ENCODE measurements at regions not wholly inside any gene's neighbourhood (a gene's known extent, or its start where the extent isn't known, plus 50 kb on each side); places are given as distances from the start of the nearest gene placed in this dataset.

DNA sequence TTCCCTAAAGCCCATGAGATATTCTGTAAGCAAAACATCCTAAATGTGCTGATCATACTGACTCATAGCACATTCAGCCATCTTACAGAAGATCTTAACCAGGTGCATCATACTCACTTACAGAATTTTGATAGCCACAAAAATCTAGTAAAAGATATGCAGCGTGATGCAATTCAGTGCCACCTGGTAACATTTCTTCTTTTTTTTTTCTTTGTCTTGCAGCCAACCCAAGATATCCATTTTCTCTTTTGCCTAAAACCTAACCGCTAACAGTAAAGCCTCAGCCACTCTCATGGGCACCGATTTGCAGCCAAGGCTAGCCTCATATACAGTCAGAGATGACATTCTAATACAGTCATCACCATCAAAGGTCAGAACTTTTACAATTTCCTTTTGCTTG lies 293.3 kb downstream of the HACE1 start:
- H3K9me3 ChIP-seq (ENCODE audit: insufficient read depth in 2 of 2, low read depth in 1 of 2, low read length in 1 of 2): no peaks in the 10 kb centered on the region
- H3K36me3 ChIP-seq (ENCODE audit: control insufficient read depth in 2 of 4, insufficient read depth in 4 of 4, low read length in 3 of 4): no peaks in the 10 kb centered on the region; a peak in 1 of 8 replicates
- H2BK5ac ChIP-seq (ENCODE audit: low read depth, low read length): no peak overlapping the region
- no peaks in the 10 kb centered on the region for H4K20me1 ChIP-seq (replicated peaks in 1 of 2; ENCODE audit: control insufficient read depth in 1 of 2, insufficient read depth in 2 of 2, low read length in 2 of 2)
- FAIRE-seq: no peak
- POLR2A ChIA-PET (ENCODE audit: partially characterized antibody): no interaction called here
- H4K8ac ChIP-seq (ENCODE audit: extremely low read depth, insufficient read depth, low read length): no peak overlapping the region
- no peak overlapping the region for H3K4ac ChIP-seq (replicated peaks; ENCODE audit: insufficient read length, low read depth, low read length)
- H3K56ac ChIP-seq (replicated peaks; ENCODE audit: insufficient read length, low read depth, low read length): no peak overlapping the region
- H3K4me2 ChIP-seq (ENCODE audit: insufficient read depth in 1 of 2, low read depth in 2 of 2, low read length in 2 of 2): no peak overlapping the region
- no peak overlapping the region for H4K91ac ChIP-seq (replicated peaks; ENCODE audit: insufficient read length, low read length)
- no peak overlapping the region for H4K5ac ChIP-seq (ENCODE audit: insufficient read length, low read depth, low read length)
- no peak for DNase-seq (ENCODE audit: low read depth in 1 of 2, low spot score in 2 of 2)
- no peak overlapping the region for H3K14ac ChIP-seq (ENCODE audit: insufficient read length)
- no peak overlapping the region for H3K4me3 ChIP-seq (ENCODE audit: extremely low read depth in 1 of 4, insufficient read depth in 2 of 4, low read depth in 3 of 4, low read length in 4 of 4)
- H3K27me3 ChIP-seq (replicated peaks in 1 of 4; ENCODE audit: control insufficient read depth in 3 of 4, extremely low read depth in 1 of 4, insufficient read depth in 3 of 4, low read length in 3 of 4): no peaks in the 10 kb centered on the region
- no peak overlapping the region for H2AK5ac ChIP-seq (ENCODE audit: low read depth, low read length)
- no peak overlapping the region for H2AFZ ChIP-seq (ENCODE audit: low read length)
- H3K79me1 ChIP-seq (ENCODE audit: low read depth, low read length): no peaks in the 10 kb centered on the region
- no peak overlapping the region for H2BK20ac ChIP-seq (ENCODE audit: low read length)
- no peak overlapping the region for H2BK120ac ChIP-seq (replicated peaks; ENCODE audit: low read depth, low read length)
- no peaks in the 10 kb centered on the region for H3K79me2 ChIP-seq (ENCODE audit: control insufficient read depth in 1 of 2, insufficient read depth in 2 of 2, low read length in 2 of 2)
- no peak overlapping the region for H3K9ac ChIP-seq (replicated peaks in 1 of 4; ENCODE audit: extremely low read depth in 1 of 4, low read depth in 3 of 4, low read length in 3 of 4)
- CTCF ChIA-PET (ENCODE audit: partially characterized antibody): no interaction called here
- H2BK15ac ChIP-seq (ENCODE audit: low read length): no peak overlapping the region
- no peak overlapping the region for H2BK12ac ChIP-seq (ENCODE audit: low read depth, low read length)
- no peaks in the 10 kb centered on the region for H3K4me1 ChIP-seq (replicated peaks in 1 of 4; ENCODE audit: control insufficient read depth in 3 of 4, insufficient read depth in 4 of 4, low read length in 3 of 4)
- H3K23me2 ChIP-seq (ENCODE audit: low read depth, low read length): no peaks in the 10 kb centered on the region
- WGBS, 2 experiments (ENCODE audit: extremely low coverage in 1 of 2, insufficient coverage in 1 of 2, insufficient read length in 1 of 2, insufficient replicate concordance in 2 of 2, low coverage in 1 of 2, low lambda C conversion rate in 2 of 2, missing lambda C conversion rate in 1 of 2): 92% methylated on average over 3 of the region's 3 CpGs; no CpG with 5 or more reads in 1 of the 2 experiments
- no peak overlapping the region for H3K27ac ChIP-seq (ENCODE audit: low read depth, low read length)
- H3K18ac ChIP-seq (ENCODE audit: extremely low read depth, low read length): no peak overlapping the region
- H3K23ac ChIP-seq (ENCODE audit: insufficient read length): no peak overlapping the region
- TF ChIP-seq POU5F1 (IDR thresholded peaks at IDR 0.05; ENCODE audit: low read depth, low read length) (no peak), RNF2 (IDR thresholded peaks at IDR 0.05; ENCODE audit: borderline replicate concordance, low read depth, low read length, missing control alignments, poor library complexity, severe bottlenecking) (no peak), GTF2F1 (IDR thresholded peaks at IDR 0.05; ENCODE audit: borderline replicate concordance, low read depth, low read length) (no peak)
- TF ChIP-seq, protein P1, sequence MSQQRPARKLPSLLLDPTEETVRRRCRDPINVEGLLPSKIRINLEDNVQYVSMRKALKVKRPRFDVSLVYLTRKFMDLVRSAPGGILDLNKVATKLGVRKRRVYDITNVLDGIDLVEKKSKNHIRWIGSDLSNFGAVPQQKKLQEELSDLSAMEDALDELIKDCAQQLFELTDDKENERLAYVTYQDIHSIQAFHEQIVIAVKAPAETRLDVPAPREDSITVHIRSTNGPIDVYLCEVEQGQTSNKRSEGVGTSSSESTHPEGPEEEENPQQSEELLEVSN (IDR thresholded peaks at IDR 0.05): no peak

Measured in H1 (cell line).